Smooth muscle cell of the brain vasculature (primary cell): ENCODE measurements at regions not wholly inside any gene's neighbourhood (a gene's known extent, or its start where the extent isn't known, plus 50 kb on each side); places are given as distances from the start of the nearest gene placed in this dataset.

Experiments
- DNase-seq: peaks from one replicate; pipeline ENCODE4 v3.0.0-alpha.2; 2012; ENCODE audit warnings: low read depth, low spot score

DNA sequence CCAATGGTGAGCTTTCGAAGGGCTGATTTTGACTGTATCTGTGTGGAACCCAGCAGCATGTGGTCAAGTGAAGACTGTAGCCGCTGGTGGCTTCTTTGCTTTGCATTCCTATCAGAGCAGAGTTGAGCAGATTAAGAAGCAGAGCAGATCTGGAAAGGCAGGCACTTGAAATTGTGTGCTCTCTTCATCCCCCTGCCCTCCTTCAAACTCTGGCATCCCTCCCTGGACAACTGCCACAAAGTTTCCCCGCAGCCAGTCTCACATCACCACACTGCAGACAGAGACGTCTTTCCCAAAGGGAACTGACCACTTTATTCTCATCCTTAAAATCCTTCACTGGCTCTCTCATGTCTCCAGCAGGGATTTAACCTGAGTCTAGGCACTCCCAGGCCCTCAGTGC lies 237.1 kb upstream of the DYNLRB2 start:
- DNase-seq, result no peak

GRCh38 chr16:80300876-80301275 lies 239.9 kb upstream of the DYNLRB2 start:
- DNase-seq, result no peak

DNA sequence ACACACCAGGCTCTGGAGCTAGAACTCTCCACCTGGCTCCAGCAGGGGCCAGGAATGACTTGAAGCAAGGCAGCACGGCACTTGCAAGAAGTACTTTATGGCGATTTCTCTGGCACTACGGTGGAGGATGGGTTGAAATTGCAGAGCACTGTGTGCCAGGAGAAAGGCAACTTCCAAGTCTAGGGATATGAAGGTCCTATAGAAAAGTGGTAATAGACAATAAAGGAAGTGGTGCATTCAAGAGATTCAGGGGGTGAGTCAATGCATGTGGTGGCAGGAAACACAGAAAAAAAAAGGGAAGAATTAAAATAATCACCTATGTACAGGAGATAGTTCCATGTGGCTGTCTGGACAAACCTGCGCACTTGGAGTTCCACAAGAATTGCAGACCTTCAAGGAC lies 240.3 kb upstream of the DYNLRB2 start:
- DNase-seq, result no peak

GRCh38 chr16:80299416-80299815 lies 241.4 kb upstream of the DYNLRB2 start:
- no peak for DNase-seq

DNA sequence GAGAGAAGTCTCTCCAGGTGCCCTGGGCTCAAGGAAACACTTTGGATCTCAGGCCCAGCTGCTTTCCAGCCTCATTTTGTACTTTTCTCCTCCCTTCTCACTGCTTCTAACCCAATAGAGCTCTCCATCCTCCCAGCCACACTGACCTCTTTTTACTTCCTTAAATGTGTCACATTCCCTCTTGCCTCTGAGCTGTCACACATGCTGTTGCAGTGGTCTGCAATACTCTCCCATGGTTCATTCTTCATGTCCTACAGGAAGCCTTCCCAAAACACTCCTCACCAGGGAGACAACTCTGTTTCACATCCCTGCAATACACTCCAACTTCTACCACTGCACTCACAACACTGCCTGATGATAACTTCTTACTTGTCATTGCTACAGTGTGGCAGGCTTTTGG lies 242.1 kb upstream of the DYNLRB2 start:
- no peak for DNase-seq

DNA sequence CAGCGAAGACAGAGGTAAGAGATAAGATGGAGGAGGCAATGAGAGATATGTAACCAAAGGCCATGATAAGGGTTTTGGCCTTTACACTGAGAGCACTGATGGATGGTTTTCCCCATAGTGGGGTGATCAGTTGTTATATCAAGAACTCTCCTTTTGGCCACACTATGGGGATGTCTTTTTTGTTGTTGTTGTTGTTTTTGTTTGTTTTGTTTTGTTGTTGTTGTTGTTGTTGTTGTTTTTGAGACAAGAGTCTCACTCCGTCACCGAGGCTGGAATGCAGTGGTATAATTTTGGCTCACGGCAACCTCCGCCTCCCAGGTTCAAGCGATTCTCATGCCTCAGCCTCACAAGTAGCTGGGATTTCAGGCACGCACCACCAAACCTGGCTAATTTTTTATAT lies 244.8 kb upstream of the DYNLRB2 start:
- DNase-seq, result no peak

GRCh38 chr16:80294172-80294571 lies 246.6 kb upstream of the DYNLRB2 start:
- DNase-seq, result no peak

- DNase-seq, result no peak
Observed at GRCh38 chr16:80288616-80289015, 252.2 kb upstream of the DYNLRB2 start.

GRCh38 chr16:80287674-80288073 lies 253.1 kb upstream of the DYNLRB2 start:
- no peak for DNase-seq

- DNase-seq, result no peak
Observed at GRCh38 chr16:80285104-80285503, 255.7 kb upstream of the DYNLRB2 start.

GRCh38 chr16:80283466-80284392 lies 257.1 kb upstream of the DYNLRB2 start:
- no peak for DNase-seq

DNA sequence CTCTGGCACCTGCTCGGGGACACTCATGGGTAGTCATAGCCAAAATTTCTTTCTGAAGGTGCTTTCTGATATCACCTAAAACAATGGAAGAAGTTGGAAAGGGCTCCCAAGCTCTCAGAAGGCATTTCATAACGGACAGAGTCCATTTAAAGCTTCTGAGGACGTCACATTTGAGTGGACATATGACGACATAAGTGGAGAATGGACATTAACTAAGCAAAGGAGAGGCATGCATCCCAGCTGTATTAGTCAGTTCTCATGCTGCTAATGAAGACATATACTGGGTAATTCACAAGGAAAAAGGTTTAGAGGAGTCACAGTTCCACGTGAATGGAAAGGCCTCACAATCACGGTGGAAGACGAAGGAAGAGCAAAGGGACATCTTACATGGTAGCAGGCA lies 260.2 kb upstream of the DYNLRB2 start:
- DNase-seq, result no peak

DNA sequence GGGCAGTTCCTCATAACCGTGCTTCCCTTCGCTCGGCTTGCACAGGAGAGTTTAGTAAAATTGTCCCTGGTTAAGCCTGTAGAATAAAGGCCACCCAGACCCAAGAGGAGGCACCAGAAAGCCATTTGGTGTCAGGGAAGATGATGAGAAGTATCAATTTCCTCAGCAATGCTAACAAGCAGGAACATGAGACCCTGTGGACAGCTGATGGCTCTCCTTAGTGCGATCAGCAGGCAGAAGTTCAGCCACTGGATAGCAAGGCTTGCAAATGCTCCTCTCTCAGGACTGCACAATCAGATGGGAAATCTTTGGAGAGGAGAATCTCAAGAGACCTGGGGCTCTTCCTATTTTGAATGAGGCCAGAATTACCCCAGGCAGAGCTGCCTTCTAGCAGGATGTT lies 261.1 kb upstream of the DYNLRB2 start:
- DNase-seq, result no peak

GRCh38 chr16:80277182-80277581 lies 263.6 kb upstream of the DYNLRB2 start:
- no peak for DNase-seq

GRCh38 chr16:80274576-80275191 lies 266.1 kb upstream of the DYNLRB2 start:
- DNase-seq, result no peak

DNA sequence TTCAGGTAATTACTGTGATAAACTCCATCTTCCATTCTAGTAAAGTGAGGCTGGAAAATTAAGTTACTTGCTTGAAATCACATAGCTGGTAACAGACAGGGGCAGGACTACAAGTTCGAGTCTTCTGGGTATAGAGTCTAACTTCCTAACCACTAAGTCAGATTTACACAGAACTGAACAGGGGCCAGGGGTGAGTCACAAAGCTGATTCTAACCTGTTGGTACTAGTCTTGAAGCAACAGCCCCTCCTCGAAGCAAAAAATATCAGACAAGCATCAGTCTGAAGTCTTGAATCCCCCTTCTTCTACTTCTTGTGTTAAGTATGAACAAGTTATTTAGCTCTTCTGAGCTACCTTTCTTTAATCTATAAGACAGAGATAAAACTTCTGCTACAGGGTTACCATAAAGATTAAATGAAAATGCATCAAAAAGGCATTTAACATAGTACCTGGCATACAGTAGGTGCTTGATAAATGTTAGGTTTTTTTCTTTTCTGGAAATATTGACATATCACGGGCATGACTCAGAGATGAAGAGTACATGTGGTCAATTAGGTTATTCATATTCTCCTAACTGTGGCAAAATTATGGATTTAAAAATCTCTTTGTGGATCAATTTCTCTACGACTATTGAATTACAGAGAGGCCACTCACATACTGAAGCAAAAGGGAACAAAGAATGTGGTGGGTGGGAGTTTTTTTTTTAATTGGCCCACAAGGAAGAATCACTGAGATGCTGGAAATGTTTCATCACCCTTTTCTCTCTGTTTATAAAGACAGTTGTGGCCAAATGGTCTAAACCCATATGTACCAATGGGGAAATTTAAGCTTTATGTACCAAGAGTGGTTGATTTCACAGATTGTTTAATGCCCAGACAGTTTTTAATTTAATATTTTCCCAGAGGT lies 266.9 kb upstream of the DYNLRB2 start:
- DNase-seq, result no peak

GRCh38 chr16:80265624-80266306 lies 275.0 kb upstream of the DYNLRB2 start:
- DNase-seq, result no peak

GRCh38 chr16:80263848-80264694 lies 276.7 kb upstream of the DYNLRB2 start:
- no peak for DNase-seq

- no peak for DNase-seq
Observed at GRCh38 chr16:80263181-80263823, 277.5 kb upstream of the DYNLRB2 start.

- no peak for DNase-seq
Observed at GRCh38 chr16:80260906-80261311, 279.9 kb upstream of the DYNLRB2 start.
